ENCODE measurements at regions not wholly inside any gene's neighbourhood (a gene's known extent, or its start where the extent isn't known, plus 50 kb on each side); places are given as distances from the start of the nearest gene placed in this dataset.

DNA sequence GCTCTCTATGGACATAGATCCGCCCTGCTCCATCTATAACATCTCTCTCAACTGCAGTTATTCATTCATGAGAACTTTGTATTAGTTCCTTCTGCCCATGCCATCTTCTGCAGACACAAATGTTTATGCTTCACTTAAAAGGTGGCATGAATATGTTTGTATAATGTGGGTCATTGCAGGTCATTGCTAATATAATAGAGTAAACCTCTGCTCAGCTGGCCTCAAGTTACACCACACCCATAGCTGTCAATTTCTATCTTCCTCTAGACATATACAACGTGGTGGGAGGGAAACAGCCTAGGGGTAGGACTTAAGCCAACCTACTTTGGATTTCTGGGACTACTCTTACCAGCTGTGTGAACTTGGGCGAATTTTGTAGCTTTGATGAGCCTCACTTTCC, 129.8 kb downstream of the ATXN3L start:
- intact Hi-C loops (cut with micrococcal nuclease): no loop called here
- no peak overlapping the region for H3K4me2 ChIP-seq (ENCODE audit: low read length)
- RAD21 ChIA-PET (ENCODE audit: low non-redundant PET in 1 of 2, low total read pairs in 2 of 2, uncharacterized antibody in 2 of 2, unreplicated experiment in 2 of 2): no interaction called here
- CTCF ChIA-PET: no interaction called here
- no peak overlapping the region for H3K4me3 ChIP-seq (replicated peaks in 1 of 2; ENCODE audit: low read depth in 1 of 2, low read length in 2 of 2)
- H3K79me2 ChIP-seq (ENCODE audit: insufficient read depth, low read length): no peaks in the 10 kb centered on the region
- no peaks in the 10 kb centered on the region for H3K9me2 ChIP-seq (ENCODE audit: insufficient read depth)
- DNase-seq (ENCODE audit: low read depth, low spot score) (no peak), ATAC-seq (no peak)
- H2AFZ ChIP-seq (ENCODE audit: low read depth, low read length, poor library complexity, severe bottlenecking): no peak overlapping the region
- H3K9me3 ChIP-seq (ENCODE audit: control insufficient read depth in 1 of 2, insufficient read depth in 1 of 2, low read depth in 1 of 2, low read length in 2 of 2): no peaks in the 10 kb centered on the region
- no peaks in the 10 kb centered on the region for H3K27me3 ChIP-seq (ENCODE audit: insufficient read depth, low read length)
- BruUV-seq (replicated peaks): no TSS peak
- TF ChIP-seq, protein P1, sequence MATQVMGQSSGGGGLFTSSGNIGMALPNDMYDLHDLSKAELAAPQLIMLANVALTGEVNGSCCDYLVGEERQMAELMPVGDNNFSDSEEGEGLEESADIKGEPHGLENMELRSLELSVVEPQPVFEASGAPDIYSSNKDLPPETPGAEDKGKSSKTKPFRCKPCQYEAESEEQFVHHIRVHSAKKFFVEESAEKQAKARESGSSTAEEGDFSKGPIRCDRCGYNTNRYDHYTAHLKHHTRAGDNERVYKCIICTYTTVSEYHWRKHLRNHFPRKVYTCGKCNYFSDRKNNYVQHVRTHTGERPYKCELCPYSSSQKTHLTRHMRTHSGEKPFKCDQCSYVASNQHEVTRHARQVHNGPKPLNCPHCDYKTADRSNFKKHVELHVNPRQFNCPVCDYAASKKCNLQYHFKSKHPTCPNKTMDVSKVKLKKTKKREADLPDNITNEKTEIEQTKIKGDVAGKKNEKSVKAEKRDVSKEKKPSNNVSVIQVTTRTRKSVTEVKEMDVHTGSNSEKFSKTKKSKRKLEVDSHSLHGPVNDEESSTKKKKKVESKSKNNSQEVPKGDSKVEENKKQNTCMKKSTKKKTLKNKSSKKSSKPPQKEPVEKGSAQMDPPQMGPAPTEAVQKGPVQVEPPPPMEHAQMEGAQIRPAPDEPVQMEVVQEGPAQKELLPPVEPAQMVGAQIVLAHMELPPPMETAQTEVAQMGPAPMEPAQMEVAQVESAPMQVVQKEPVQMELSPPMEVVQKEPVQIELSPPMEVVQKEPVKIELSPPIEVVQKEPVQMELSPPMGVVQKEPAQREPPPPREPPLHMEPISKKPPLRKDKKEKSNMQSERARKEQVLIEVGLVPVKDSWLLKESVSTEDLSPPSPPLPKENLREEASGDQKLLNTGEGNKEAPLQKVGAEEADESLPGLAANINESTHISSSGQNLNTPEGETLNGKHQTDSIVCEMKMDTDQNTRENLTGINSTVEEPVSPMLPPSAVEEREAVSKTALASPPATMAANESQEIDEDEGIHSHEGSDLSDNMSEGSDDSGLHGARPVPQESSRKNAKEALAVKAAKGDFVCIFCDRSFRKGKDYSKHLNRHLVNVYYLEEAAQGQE (IDR thresholded peaks at IDR 0.05; ENCODE audit: low read depth): no peak
- TF ChIP-seq SRF (IDR thresholded peaks at IDR 0.05; ENCODE audit: low read depth) (no peak), JUND (IDR thresholded peaks at IDR 0.05) (no peak), EZH2phosphoT487 (IDR thresholded peaks at IDR 0.05; ENCODE audit: borderline replicate concordance) (no peak), ZFX (IDR thresholded peaks at IDR 0.05) (no peak), EGR1 (IDR thresholded peaks at IDR 0.05; ENCODE audit: low read depth) (no peak), RAD21 (IDR thresholded peaks at IDR 0.05; ENCODE audit: low read depth) (no peak), POLR2A (IDR thresholded peaks at IDR 0.05; ENCODE audit: borderline replicate concordance, extremely low read depth, insufficient read depth, insufficient read length) (no peak), SP1 (IDR thresholded peaks at IDR 0.05; ENCODE audit: low read depth) (no peak), FOSL1 (IDR thresholded peaks at IDR 0.05; ENCODE audit: low read depth) (no peak), YY1 (IDR thresholded peaks at IDR 0.05; ENCODE audit: extremely low read depth, insufficient replicate concordance, low read depth, low read length) (no peak), CEBPB (IDR thresholded peaks at IDR 0.05; ENCODE audit: low read depth) (no peak), POLR2AphosphoS5 (IDR thresholded peaks at IDR 0.05; ENCODE audit: low read depth, low read length) (no peak), SIN3A (IDR thresholded peaks at IDR 0.05; ENCODE audit: low read depth) (no peak), EZH2 (IDR thresholded peaks at IDR 0.05) (no peak), CBX3 (IDR thresholded peaks at IDR 0.05; ENCODE audit: low read depth) (no peak), ELF1 (IDR thresholded peaks at IDR 0.05; ENCODE audit: borderline replicate concordance, low read depth) (no peak)
- TF ChIP-seq, protein P2, sequence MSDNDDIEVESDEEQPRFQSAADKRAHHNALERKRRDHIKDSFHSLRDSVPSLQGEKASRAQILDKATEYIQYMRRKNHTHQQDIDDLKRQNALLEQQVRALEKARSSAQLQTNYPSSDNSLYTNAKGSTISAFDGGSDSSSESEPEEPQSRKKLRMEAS (IDR thresholded peaks at IDR 0.05): no peak
- TF ChIP-seq, protein P3, sequence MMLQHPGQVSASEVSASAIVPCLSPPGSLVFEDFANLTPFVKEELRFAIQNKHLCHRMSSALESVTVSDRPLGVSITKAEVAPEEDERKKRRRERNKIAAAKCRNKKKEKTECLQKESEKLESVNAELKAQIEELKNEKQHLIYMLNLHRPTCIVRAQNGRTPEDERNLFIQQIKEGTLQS (IDR thresholded peaks at IDR 0.05): no peak
- TF ChIP-seq, protein P4, sequence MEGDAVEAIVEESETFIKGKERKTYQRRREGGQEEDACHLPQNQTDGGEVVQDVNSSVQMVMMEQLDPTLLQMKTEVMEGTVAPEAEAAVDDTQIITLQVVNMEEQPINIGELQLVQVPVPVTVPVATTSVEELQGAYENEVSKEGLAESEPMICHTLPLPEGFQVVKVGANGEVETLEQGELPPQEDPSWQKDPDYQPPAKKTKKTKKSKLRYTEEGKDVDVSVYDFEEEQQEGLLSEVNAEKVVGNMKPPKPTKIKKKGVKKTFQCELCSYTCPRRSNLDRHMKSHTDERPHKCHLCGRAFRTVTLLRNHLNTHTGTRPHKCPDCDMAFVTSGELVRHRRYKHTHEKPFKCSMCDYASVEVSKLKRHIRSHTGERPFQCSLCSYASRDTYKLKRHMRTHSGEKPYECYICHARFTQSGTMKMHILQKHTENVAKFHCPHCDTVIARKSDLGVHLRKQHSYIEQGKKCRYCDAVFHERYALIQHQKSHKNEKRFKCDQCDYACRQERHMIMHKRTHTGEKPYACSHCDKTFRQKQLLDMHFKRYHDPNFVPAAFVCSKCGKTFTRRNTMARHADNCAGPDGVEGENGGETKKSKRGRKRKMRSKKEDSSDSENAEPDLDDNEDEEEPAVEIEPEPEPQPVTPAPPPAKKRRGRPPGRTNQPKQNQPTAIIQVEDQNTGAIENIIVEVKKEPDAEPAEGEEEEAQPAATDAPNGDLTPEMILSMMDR (IDR thresholded peaks at IDR 0.05 in 2 of 3, conservative IDR thresholded peaks at IDR 0.05 in 1 of 3; ENCODE audit: borderline replicate concordance in 1 of 3, insufficient read depth in 1 of 3, low read depth in 2 of 3, low read length in 2 of 3): no peak
- no peaks in the 10 kb centered on the region for H4K20me1 ChIP-seq (ENCODE audit: insufficient read depth)
- H3K36me3 ChIP-seq (ENCODE audit: control insufficient read depth in 1 of 2, insufficient read depth in 2 of 2, low read length in 2 of 2): no peaks in the 10 kb centered on the region
- POLR2A ChIA-PET: no interaction called here
- H3K27ac ChIP-seq (ENCODE audit: low read depth, low read length): no peak overlapping the region
- H3K4me1 ChIP-seq (ENCODE audit: control insufficient read depth in 1 of 2, insufficient read depth in 2 of 2, low read length in 2 of 2): no peaks in the 10 kb centered on the region
- no peak overlapping the region for H3K9ac ChIP-seq (ENCODE audit: low read length)

All from HCT116 (cell line).